ENCODE measurements at regions not wholly inside any gene's neighbourhood (a gene's known extent, or its start where the extent isn't known, plus 50 kb on each side); places are given as distances from the start of the nearest gene placed in this dataset.

DNA sequence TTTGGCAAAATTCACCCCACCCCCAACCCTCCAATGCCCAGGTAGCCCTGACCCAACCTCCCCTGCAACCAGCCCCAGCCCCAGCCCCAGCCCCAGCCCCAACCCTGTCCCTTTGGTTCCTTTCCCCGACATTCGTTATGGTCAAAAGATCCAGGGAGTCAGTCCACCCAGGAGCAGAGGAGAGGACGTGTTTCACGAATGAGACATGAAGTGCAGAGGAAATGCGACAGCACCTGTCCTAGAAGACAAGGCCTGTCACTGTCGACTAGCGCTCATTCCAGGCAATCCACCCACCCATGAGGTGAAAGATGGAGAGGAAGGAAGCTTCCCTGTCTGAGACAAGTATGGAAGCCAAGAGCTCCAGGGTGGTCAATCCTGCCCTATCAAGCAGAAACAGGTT lies 485.0 kb downstream of the SPATA31A7 start:
- TF ChIP-seq, protein P1, sequence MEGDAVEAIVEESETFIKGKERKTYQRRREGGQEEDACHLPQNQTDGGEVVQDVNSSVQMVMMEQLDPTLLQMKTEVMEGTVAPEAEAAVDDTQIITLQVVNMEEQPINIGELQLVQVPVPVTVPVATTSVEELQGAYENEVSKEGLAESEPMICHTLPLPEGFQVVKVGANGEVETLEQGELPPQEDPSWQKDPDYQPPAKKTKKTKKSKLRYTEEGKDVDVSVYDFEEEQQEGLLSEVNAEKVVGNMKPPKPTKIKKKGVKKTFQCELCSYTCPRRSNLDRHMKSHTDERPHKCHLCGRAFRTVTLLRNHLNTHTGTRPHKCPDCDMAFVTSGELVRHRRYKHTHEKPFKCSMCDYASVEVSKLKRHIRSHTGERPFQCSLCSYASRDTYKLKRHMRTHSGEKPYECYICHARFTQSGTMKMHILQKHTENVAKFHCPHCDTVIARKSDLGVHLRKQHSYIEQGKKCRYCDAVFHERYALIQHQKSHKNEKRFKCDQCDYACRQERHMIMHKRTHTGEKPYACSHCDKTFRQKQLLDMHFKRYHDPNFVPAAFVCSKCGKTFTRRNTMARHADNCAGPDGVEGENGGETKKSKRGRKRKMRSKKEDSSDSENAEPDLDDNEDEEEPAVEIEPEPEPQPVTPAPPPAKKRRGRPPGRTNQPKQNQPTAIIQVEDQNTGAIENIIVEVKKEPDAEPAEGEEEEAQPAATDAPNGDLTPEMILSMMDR (IDR thresholded peaks at IDR 0.05), result no peak
- no peak for TF ChIP-seq POLR2A (IDR thresholded peaks at IDR 0.05)
